ENCODE measurements at regions not wholly inside any gene's neighbourhood (a gene's known extent, or its start where the extent isn't known, plus 50 kb on each side); places are given as distances from the start of the nearest gene placed in this dataset.

DNA sequence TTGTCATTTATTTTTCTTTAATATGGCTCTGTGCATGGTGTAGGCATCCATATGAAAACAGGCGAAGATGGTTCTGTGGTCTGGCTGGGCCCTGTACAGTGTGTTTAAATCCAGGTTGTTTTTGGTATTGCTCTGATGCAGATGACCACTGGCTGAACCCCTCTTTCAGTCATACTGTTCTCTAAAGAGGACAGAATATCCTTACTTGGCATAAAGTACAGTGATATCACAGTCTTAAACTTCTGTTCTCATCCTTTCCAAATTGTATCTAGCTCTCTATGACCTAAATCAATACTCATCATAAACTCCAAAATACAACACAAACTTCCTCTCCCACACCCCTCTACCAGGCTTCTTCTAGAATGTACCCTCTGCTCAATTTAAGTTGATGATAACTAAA lies 252.7 kb upstream of the FAR2 start:
- Histone ChIP-seq H3K9me3 (ENCODE audit: low read depth, low read length, poor library complexity, severe bottlenecking) (peaks cover 4% of the 10 kb centered on the region), H3K36me3 (ENCODE audit: insufficient read depth, low read length, poor library complexity, severe bottlenecking) (no peaks in the 10 kb centered on the region), H3K4me1 (ENCODE audit: insufficient read depth, low read length, poor library complexity, severe bottlenecking) (no peaks in the 10 kb centered on the region), H3K27ac (ENCODE audit: low read depth, low read length, poor library complexity, severe bottlenecking) (no peak overlapping the region), H3K27me3 (replicated peaks; ENCODE audit: insufficient read depth, low read depth, low read length, poor library complexity) (no peaks in the 10 kb centered on the region), H3K4me3 (ENCODE audit: low read depth, low read length, poor library complexity, severe bottlenecking) (no peak overlapping the region)
- intact Hi-C loops (cut with micrococcal nuclease; ENCODE audit: unreplicated experiment) = no loop called here
- BruUV-seq (replicated peaks) = no TSS peak
- no peak for TF ChIP-seq EZH2 (IDR thresholded peaks at IDR 0.05; ENCODE audit: borderline replicate concordance, low read depth, low read length, poor library complexity, severe bottlenecking)
- TF ChIP-seq, protein P1, sequence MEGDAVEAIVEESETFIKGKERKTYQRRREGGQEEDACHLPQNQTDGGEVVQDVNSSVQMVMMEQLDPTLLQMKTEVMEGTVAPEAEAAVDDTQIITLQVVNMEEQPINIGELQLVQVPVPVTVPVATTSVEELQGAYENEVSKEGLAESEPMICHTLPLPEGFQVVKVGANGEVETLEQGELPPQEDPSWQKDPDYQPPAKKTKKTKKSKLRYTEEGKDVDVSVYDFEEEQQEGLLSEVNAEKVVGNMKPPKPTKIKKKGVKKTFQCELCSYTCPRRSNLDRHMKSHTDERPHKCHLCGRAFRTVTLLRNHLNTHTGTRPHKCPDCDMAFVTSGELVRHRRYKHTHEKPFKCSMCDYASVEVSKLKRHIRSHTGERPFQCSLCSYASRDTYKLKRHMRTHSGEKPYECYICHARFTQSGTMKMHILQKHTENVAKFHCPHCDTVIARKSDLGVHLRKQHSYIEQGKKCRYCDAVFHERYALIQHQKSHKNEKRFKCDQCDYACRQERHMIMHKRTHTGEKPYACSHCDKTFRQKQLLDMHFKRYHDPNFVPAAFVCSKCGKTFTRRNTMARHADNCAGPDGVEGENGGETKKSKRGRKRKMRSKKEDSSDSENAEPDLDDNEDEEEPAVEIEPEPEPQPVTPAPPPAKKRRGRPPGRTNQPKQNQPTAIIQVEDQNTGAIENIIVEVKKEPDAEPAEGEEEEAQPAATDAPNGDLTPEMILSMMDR (conservative IDR thresholded peaks at IDR 0.05; ENCODE audit: low read depth, low read length) = no peak
- ChIA-PET POLR2A (ENCODE audit: low non-redundant PET) (no interaction called here), CTCF (no interaction called here)
- no peak for DNase-seq (ENCODE audit: low spot score)

DNA sequence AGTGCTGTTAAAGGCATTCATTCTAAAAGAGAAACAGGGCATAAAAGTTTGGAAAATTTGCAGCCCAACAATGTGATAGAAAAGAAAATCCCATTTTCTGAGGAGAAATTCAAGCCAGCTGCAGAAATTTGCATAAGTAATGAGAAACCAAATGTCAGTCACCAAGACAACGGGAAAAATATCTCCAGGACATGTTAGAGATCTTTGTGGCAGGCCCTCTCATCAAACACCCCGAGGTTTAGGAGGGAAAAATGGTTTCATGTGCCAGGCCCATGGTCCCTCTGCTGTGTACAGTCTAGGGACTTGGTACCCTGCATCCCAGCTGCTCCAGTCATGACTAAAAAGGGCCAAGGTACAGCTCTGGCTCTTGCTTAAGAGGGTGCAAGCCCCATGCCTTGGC lies 251.0 kb upstream of the FAR2 start:
- H3K4me3 ChIP-seq (ENCODE audit: low read depth, low read length, poor library complexity, severe bottlenecking) = no peak overlapping the region
- no peaks in the 10 kb centered on the region for H3K27me3 ChIP-seq (replicated peaks; ENCODE audit: insufficient read depth, low read depth, low read length, poor library complexity)
- peaks cover 8% of the 10 kb centered on the region for H3K9me3 ChIP-seq (ENCODE audit: low read depth, low read length, poor library complexity, severe bottlenecking)
- ChIA-PET CTCF (no interaction called here), POLR2A (ENCODE audit: low non-redundant PET) (no interaction called here)
- H3K4me1 ChIP-seq (ENCODE audit: insufficient read depth, low read length, poor library complexity, severe bottlenecking) = no peaks in the 10 kb centered on the region
- no TSS peak for BruUV-seq (replicated peaks)
- no peak for TF ChIP-seq EZH2 (IDR thresholded peaks at IDR 0.05; ENCODE audit: borderline replicate concordance, low read depth, low read length, poor library complexity, severe bottlenecking)
- TF ChIP-seq, protein P1 (conservative IDR thresholded peaks at IDR 0.05; ENCODE audit: low read depth, low read length) = no peak
- no peak overlapping the region for H3K27ac ChIP-seq (ENCODE audit: low read depth, low read length, poor library complexity, severe bottlenecking)
- no peaks in the 10 kb centered on the region for H3K36me3 ChIP-seq (ENCODE audit: insufficient read depth, low read length, poor library complexity, severe bottlenecking)
- no peak for DNase-seq (ENCODE audit: low spot score)
- intact Hi-C loops (cut with micrococcal nuclease; ENCODE audit: unreplicated experiment) = no loop called here

DNA sequence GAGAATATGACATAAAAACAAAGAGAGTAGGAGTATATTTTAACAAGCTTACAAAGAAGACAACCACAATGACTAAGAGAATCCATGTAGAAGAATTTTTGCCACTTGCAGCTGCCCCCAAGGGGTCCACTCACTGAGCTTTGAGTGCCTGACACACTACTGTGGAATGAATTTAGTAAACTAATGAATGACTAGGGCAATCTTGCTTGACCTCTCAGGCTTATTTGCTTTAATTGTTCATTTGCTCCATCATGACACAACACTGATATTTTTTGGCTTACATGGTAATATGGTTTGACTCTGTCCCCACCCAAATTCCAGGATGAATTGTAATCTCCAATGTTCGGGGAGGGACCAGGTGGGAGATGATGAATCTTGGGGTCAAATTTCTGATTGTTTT lies 249.1 kb upstream of the FAR2 start:
- Histone ChIP-seq H3K4me1 (ENCODE audit: insufficient read depth, low read length, poor library complexity, severe bottlenecking) (no peaks in the 10 kb centered on the region), H3K36me3 (ENCODE audit: insufficient read depth, low read length, poor library complexity, severe bottlenecking) (no peaks in the 10 kb centered on the region), H3K4me3 (ENCODE audit: low read depth, low read length, poor library complexity, severe bottlenecking) (no peak overlapping the region), H3K9me3 (ENCODE audit: low read depth, low read length, poor library complexity, severe bottlenecking) (peaks cover 8% of the 10 kb centered on the region), H3K27me3 (replicated peaks; ENCODE audit: insufficient read depth, low read depth, low read length, poor library complexity) (no peaks in the 10 kb centered on the region), H3K27ac (ENCODE audit: low read depth, low read length, poor library complexity, severe bottlenecking) (no peak overlapping the region)
- POLR2A ChIA-PET (ENCODE audit: low non-redundant PET) = interaction anchor here (0.5 kb wide), 1 partner anchor 11 kb away, joined by 3 read pairs; no protein-coding TSS in a partner anchor
- no peak for TF ChIP-seq EZH2 (IDR thresholded peaks at IDR 0.05; ENCODE audit: borderline replicate concordance, low read depth, low read length, poor library complexity, severe bottlenecking)
- TF ChIP-seq, protein P1 (conservative IDR thresholded peaks at IDR 0.05; ENCODE audit: low read depth, low read length) = no peak
- CTCF ChIA-PET = no interaction called here
- intact Hi-C loops (cut with micrococcal nuclease; ENCODE audit: unreplicated experiment) = no loop called here
- no peak for DNase-seq (ENCODE audit: low spot score)
- no TSS peak for BruUV-seq (replicated peaks)
